ENCODE measurements at regions not wholly inside any gene's neighbourhood (a gene's known extent, or its start where the extent isn't known, plus 50 kb on each side); places are given as distances from the start of the nearest gene placed in this dataset.

DNA sequence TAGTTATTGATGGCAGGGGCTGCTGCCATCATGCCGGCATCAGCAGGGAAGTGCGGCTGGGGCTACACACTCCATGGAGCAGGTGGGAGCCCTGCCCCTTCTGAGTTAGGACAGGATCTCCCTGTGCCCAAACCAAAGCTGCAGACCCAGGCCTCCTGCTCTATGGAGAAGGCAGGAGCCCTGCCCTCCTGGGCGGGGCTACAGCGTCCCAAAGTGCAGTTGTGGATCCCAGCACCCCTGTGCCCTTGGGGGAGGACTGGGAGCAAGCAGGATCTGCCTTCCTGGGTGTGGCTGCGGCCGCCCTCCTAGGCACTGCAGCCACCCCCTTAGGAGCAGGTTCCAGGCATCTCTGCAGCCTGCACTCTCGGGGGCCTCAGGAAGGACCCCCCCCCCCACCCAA lies 1392.4 kb upstream of the SLC39A10 start:
- H3K4me1 ChIP-seq, result no peaks in the 10 kb centered on the region
- H3K27me3 ChIP-seq, result no peaks in the 10 kb centered on the region
- H3K27ac ChIP-seq, result no peak overlapping the region
- TF ChIP-seq, protein P1, sequence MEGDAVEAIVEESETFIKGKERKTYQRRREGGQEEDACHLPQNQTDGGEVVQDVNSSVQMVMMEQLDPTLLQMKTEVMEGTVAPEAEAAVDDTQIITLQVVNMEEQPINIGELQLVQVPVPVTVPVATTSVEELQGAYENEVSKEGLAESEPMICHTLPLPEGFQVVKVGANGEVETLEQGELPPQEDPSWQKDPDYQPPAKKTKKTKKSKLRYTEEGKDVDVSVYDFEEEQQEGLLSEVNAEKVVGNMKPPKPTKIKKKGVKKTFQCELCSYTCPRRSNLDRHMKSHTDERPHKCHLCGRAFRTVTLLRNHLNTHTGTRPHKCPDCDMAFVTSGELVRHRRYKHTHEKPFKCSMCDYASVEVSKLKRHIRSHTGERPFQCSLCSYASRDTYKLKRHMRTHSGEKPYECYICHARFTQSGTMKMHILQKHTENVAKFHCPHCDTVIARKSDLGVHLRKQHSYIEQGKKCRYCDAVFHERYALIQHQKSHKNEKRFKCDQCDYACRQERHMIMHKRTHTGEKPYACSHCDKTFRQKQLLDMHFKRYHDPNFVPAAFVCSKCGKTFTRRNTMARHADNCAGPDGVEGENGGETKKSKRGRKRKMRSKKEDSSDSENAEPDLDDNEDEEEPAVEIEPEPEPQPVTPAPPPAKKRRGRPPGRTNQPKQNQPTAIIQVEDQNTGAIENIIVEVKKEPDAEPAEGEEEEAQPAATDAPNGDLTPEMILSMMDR (IDR thresholded peaks at IDR 0.05), result no peak
- no peak for TF ChIP-seq EP300 (IDR thresholded peaks at IDR 0.05)
- TF ChIP-seq POLR2AphosphoS5 (IDR thresholded peaks at IDR 0.05), result no peak
- no peak for TF ChIP-seq POLR2A (IDR thresholded peaks at IDR 0.05)
- intact Hi-C loops (cut with DNase I), result no loop called here
- 70 to 86% methylated on average over 7 of the region's 7 CpGs for WGBS, 2 donors
- no peaks in the 10 kb centered on the region for H3K9me3 ChIP-seq
- no peaks in the 10 kb centered on the region for H3K36me3 ChIP-seq
- DNase-seq, result no peak
- no peak overlapping the region for H3K4me3 ChIP-seq

DNA sequence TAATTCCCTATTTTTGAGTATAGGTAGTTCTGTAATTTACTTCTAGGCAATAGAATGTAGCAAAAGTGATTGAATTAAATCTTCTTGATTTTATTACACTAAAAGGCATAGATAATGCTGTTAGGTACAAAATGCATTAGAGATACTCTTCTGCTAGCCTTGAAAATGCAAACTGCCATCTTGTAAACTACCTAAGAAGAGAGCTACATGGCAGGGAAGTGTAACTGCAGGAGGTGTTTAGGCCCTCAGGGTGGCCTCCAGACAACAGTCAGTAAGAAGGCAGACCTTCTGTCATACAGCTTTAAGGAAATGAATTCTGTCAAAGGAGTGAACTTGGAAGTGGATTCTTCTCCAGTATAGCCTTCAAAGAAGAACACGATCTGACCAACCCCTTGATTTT lies 1396.8 kb upstream of the SLC39A10 start:
- Histone ChIP-seq H3K4me1 (no peaks in the 10 kb centered on the region), H3K9me3 (no peaks in the 10 kb centered on the region), H3K27me3 (no peaks in the 10 kb centered on the region), H3K36me3 (no peaks in the 10 kb centered on the region), H3K27ac (no peak overlapping the region), H3K4me3 (no peak overlapping the region)
- DNase-seq, result no peak
- 75 to 88% methylated on average over 1 of the region's 1 CpG for WGBS, 2 donors
- intact Hi-C loops (cut with DNase I), result no loop called here
- TF ChIP-seq POLR2A (IDR thresholded peaks at IDR 0.05) (no peak), POLR2AphosphoS5 (IDR thresholded peaks at IDR 0.05) (no peak), EP300 (IDR thresholded peaks at IDR 0.05) (no peak)

DNA sequence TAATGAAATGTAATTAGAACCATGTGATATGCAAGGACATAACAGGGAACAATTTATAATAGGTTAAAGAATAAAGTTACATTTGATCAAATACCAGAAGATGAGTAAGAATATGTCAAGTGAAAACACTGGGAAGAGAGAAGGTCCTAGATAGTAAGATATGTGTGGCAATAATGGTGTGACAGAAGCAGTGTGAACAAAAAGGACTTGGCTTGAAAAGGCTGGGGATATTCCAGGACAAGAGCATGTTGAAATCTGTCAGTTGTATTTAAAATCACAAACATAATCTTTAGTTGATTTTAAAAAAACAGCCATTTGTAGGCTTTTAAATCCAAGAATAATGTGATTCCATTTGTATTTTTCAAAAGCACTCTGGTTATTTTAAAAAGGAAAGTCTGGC lies 1399.9 kb upstream of the SLC39A10 start:
- intact Hi-C loops (cut with DNase I), result no loop called here
- Histone ChIP-seq H3K4me3 (no peak overlapping the region), H3K27me3 (no peaks in the 10 kb centered on the region), H3K9me3 (no peaks in the 10 kb centered on the region), H3K27ac (no peak overlapping the region), H3K4me1 (no peaks in the 10 kb centered on the region), H3K36me3 (no peaks in the 10 kb centered on the region)
- no peak for DNase-seq
- no peak for TF ChIP-seq EP300 (IDR thresholded peaks at IDR 0.05)
- no peak for TF ChIP-seq POLR2AphosphoS5 (IDR thresholded peaks at IDR 0.05)
- TF ChIP-seq POLR2A (IDR thresholded peaks at IDR 0.05), result no peak
- TF ChIP-seq, protein P1 (IDR thresholded peaks at IDR 0.05), result no peak

DNA sequence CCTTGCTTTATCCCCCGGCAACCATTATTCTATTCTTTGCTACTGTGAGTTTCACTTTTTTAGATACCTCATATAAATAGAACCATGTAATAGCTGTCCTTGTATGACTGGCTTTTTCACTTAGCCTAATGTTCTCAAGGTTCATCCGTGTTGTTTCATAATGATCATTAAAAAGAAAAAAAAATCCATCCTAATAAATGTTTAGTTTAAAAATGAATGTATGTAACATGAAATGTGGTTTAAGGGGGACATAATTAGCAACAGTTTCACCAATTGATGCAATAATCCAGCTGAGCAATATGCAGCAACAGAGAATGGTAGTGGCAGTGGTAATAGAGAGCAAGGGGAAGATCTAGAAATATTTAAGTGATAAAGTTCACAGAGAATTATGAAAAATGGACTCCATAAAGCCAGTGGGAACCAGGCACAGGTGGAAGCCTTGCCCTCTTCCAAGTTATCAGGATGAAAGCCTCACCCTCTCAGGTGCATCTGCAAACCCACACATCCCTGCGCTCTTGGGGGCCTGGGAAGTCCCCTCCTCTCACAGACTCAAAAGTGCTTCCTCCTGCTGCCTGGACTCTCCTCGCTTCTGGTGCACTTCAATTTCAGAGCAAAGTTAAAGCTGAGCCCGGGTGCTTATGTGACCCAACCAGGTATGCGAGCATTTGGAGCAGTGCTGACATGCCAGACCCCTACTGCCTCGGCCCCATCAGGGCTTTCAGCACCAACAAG lies 1403.3 kb upstream of the SLC39A10 start:
- no peak for DNase-seq
- Histone ChIP-seq H3K4me3 (no peak overlapping the region), H3K27me3 (no peaks in the 10 kb centered on the region), H3K36me3 (no peaks in the 10 kb centered on the region), H3K27ac (no peak overlapping the region), H3K9me3 (peaks cover 0 to 2% (median 0%) of the 10 kb centered on the region in 4 donors), H3K4me1 (no peaks in the 10 kb centered on the region)
- TF ChIP-seq, protein P1 (IDR thresholded peaks at IDR 0.05), result no peak
- TF ChIP-seq POLR2AphosphoS5 (IDR thresholded peaks at IDR 0.05) (no peak), EP300 (IDR thresholded peaks at IDR 0.05) (no peak), POLR2A (IDR thresholded peaks at IDR 0.05) (no peak)
- intact Hi-C loops (cut with DNase I), result no loop called here
- 85 to 89% methylated on average over 7 of the region's 7 CpGs for WGBS, 2 donors

DNA sequence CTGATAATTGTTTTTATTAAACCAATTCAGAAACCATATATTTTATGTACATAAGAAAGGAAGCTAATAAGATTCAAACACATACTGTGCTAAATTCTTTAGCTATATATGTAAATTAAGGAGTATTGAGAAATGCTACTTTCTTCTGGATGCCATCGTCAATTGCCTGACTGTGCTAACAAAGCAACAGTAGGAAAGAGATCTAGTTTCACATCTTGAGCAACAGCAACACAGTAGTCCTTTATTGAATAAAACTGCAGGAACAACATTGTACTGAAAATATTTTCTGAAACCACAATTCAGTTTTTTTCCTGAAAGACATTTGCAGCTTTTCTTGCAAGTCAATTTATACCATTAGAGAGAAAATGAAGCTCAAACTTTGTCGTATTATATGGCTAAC lies 1404.9 kb upstream of the SLC39A10 start:
- intact Hi-C loops (cut with DNase I), result no loop called here
- Histone ChIP-seq H3K4me1 (no peaks in the 10 kb centered on the region), H3K27ac (no peak overlapping the region), H3K36me3 (no peaks in the 10 kb centered on the region), H3K9me3 (peaks cover 0 to 2% (median 0%) of the 10 kb centered on the region in 4 donors), H3K27me3 (no peaks in the 10 kb centered on the region), H3K4me3 (no peak overlapping the region)
- WGBS, 2 donors, result 78 to 81% methylated on average over 2 of the region's 2 CpGs
- DNase-seq, result no peak
- TF ChIP-seq, protein P1 (IDR thresholded peaks at IDR 0.05), result no peak
- TF ChIP-seq POLR2AphosphoS5 (IDR thresholded peaks at IDR 0.05) (no peak), POLR2A (IDR thresholded peaks at IDR 0.05) (no peak), EP300 (IDR thresholded peaks at IDR 0.05) (no peak)

Data from sigmoid colon (tissue), 6 donors.